ENCODE measurements at regions not wholly inside any gene's neighbourhood (a gene's known extent, or its start where the extent isn't known, plus 50 kb on each side); places are given as distances from the start of the nearest gene placed in this dataset.

GRCh38 chr6:122246906-122247658 is 152.4 kb upstream of the HSF2 start:
- peak; percentile 7 for DNase-seq
- no peaks in the 10 kb centered on the region for H3K9me3 Mint-ChIP-seq (ENCODE audit: unreplicated experiment)
- peaks cover 9% of the 10 kb centered on the region for H3K36me3 Mint-ChIP-seq (ENCODE audit: unreplicated experiment)
- no peaks in the 10 kb centered on the region for H3K27me3 Mint-ChIP-seq (ENCODE audit: unreplicated experiment)
- no peak overlapping the region for H3K27ac Mint-ChIP-seq (ENCODE audit: unreplicated experiment)
- no peaks in the 10 kb centered on the region for H3K4me1 Mint-ChIP-seq (ENCODE audit: low read depth, unreplicated experiment)
- no peak for TF ChIP-seq CTCF (IDR thresholded peaks at IDR 0.05; ENCODE audit: partially characterized antibody, unreplicated experiment)
- no peak overlapping the region for H3K4me3 Mint-ChIP-seq (ENCODE audit: unreplicated experiment)

- H3K4me1 Mint-ChIP-seq (ENCODE audit: low read depth, unreplicated experiment), result no peaks in the 10 kb centered on the region
- H3K4me3 Mint-ChIP-seq (ENCODE audit: unreplicated experiment), result no peak overlapping the region
- no peak for DNase-seq
- no peak overlapping the region for H3K27ac Mint-ChIP-seq (ENCODE audit: unreplicated experiment)
- no peaks in the 10 kb centered on the region for H3K9me3 Mint-ChIP-seq (ENCODE audit: unreplicated experiment)
- no peaks in the 10 kb centered on the region for H3K27me3 Mint-ChIP-seq (ENCODE audit: unreplicated experiment)
- H3K36me3 Mint-ChIP-seq (ENCODE audit: unreplicated experiment), result peaks cover 9% of the 10 kb centered on the region
- TF ChIP-seq CTCF (IDR thresholded peaks at IDR 0.05; ENCODE audit: partially characterized antibody, unreplicated experiment), result no peak
Measured at GRCh38 chr6:122248001-122248669, 151.3 kb upstream of the HSF2 start.

GRCh38 chr6:122248844-122249243 is 150.6 kb upstream of the HSF2 start:
- H3K36me3 Mint-ChIP-seq (ENCODE audit: unreplicated experiment), result peaks cover 3% of the 10 kb centered on the region
- TF ChIP-seq CTCF (IDR thresholded peaks at IDR 0.05; ENCODE audit: partially characterized antibody, unreplicated experiment), result no peak
- H3K27me3 Mint-ChIP-seq (ENCODE audit: unreplicated experiment), result no peaks in the 10 kb centered on the region
- H3K4me1 Mint-ChIP-seq (ENCODE audit: low read depth, unreplicated experiment), result no peaks in the 10 kb centered on the region
- no peak overlapping the region for H3K27ac Mint-ChIP-seq (ENCODE audit: unreplicated experiment)
- DNase-seq, result no peak
- no peak overlapping the region for H3K4me3 Mint-ChIP-seq (ENCODE audit: unreplicated experiment)
- H3K9me3 Mint-ChIP-seq (ENCODE audit: unreplicated experiment), result no peaks in the 10 kb centered on the region

GRCh38 chr6:122258839-122259238 is 140.6 kb upstream of the HSF2 start:
- no peaks in the 10 kb centered on the region for H3K9me3 Mint-ChIP-seq (ENCODE audit: unreplicated experiment)
- no peak overlapping the region for H3K4me3 Mint-ChIP-seq (ENCODE audit: unreplicated experiment)
- no peak overlapping the region for H3K27ac Mint-ChIP-seq (ENCODE audit: unreplicated experiment)
- H3K27me3 Mint-ChIP-seq (ENCODE audit: unreplicated experiment), result no peaks in the 10 kb centered on the region
- H3K4me1 Mint-ChIP-seq (ENCODE audit: low read depth, unreplicated experiment), result no peaks in the 10 kb centered on the region
- no peak for DNase-seq
- TF ChIP-seq CTCF (IDR thresholded peaks at IDR 0.05; ENCODE audit: partially characterized antibody, unreplicated experiment), result no peak
- no peaks in the 10 kb centered on the region for H3K36me3 Mint-ChIP-seq (ENCODE audit: unreplicated experiment)

- Mint-ChIP-seq H3K4me1 (ENCODE audit: low read depth, unreplicated experiment) (no peaks in the 10 kb centered on the region), H3K9me3 (ENCODE audit: unreplicated experiment) (no peaks in the 10 kb centered on the region), H3K27ac (ENCODE audit: unreplicated experiment) (no peak overlapping the region), H3K36me3 (ENCODE audit: unreplicated experiment) (no peaks in the 10 kb centered on the region), H3K4me3 (ENCODE audit: unreplicated experiment) (no peak overlapping the region), H3K27me3 (ENCODE audit: unreplicated experiment) (peaks cover 1% of the 10 kb centered on the region)
- no peak for TF ChIP-seq CTCF (IDR thresholded peaks at IDR 0.05; ENCODE audit: partially characterized antibody, unreplicated experiment)
- no peak for DNase-seq
Measured at GRCh38 chr6:122264557-122264956, 134.9 kb upstream of the HSF2 start.
